Astrocyte (in vitro differentiated cells and primary cell): ENCODE measurements at regions not wholly inside any gene's neighbourhood (a gene's known extent, or its start where the extent isn't known, plus 50 kb on each side); places are given as distances from the start of the nearest gene placed in this dataset.
A peak's percentile ranks its signal among the peaks of the same experiment; 100 is the strongest.

Experiments used
- DNase-seq: peaks from one replicate; pipeline ENCODE4 v3.0.0-alpha.2; 2010; ENCODE audit warnings: low read depth
- FAIRE-seq: peaks from 2 replicates; lab custom pipeline; 2011; peaks lifted over from hg19 to GRCh38; lab: Jason Lieb, UNC
- H2AFZ ChIP-seq: 2 replicates; pipeline ENCODE4 v1.6.0; 2012; ENCODE audit warnings: low read depth, low read length, inconsistent platforms
- H3K27ac ChIP-seq: 2 replicates; pipeline ENCODE4 v1.5.1; 2011; ENCODE audit warnings: low read depth, low read length, inconsistent platforms
- H3K27me3 ChIP-seq: 2 replicates; pipeline ENCODE4 v1.6.0; 2011; ENCODE audit warnings: low read length, inconsistent platforms; ENCODE audit not compliant: insufficient read depth
- H3K36me3 ChIP-seq: 2 replicates; pipeline ENCODE4 v1.5.1; 2011; ENCODE audit warnings: low read length, inconsistent platforms; ENCODE audit not compliant: insufficient read depth
- H3K4me1 ChIP-seq: 2 replicates; pipeline ENCODE4 v1.5.1; 2011; ENCODE audit warnings: low read length, inconsistent platforms; ENCODE audit not compliant: insufficient read depth
- H3K4me2 ChIP-seq: 2 replicates; pipeline ENCODE4 v1.6.0; 2012; ENCODE audit warnings: low read length, inconsistent platforms
- H3K4me3 ChIP-seq: 2 replicates; pipeline ENCODE4 v1.5.1; 2011; ENCODE audit warnings: low read depth, mild to moderate bottlenecking, low read length, inconsistent platforms; ENCODE audit not compliant: insufficient read depth
- H3K79me2 ChIP-seq: 2 replicates; pipeline ENCODE4 v1.6.0; 2012; ENCODE audit warnings: mild to moderate bottlenecking, low read length, inconsistent platforms; ENCODE audit not compliant: insufficient read depth
- H3K9ac ChIP-seq: 2 replicates; pipeline ENCODE4 v1.6.0; 2012; ENCODE audit warnings: mild to moderate bottlenecking, low read length, inconsistent platforms
- H3K9me3 ChIP-seq: 2 replicates; pipeline ENCODE4 v1.5.1; 2012; ENCODE audit warnings: low read depth, mild to moderate bottlenecking, low read length, inconsistent platforms; ENCODE audit not compliant: insufficient read depth
- H4K20me1 ChIP-seq: 2 replicates; pipeline ENCODE4 v1.6.0; 2012; ENCODE audit warnings: low read length, inconsistent platforms; ENCODE audit not compliant: insufficient read depth
- H3K27ac Mint-ChIP-seq: one replicate; pipeline ENCODE4 v1.8.0; 2021; ENCODE audit warnings: mild to moderate bottlenecking, mixed read lengths; ENCODE audit not compliant: unreplicated experiment
- H3K27me3 Mint-ChIP-seq: one replicate; pipeline ENCODE4 v1.8.0; 2021; ENCODE audit warnings: low read depth, mixed read lengths; ENCODE audit not compliant: unreplicated experiment
- H3K36me3 Mint-ChIP-seq: one replicate; pipeline ENCODE4 v1.8.0; 2021; ENCODE audit warnings: low read depth, mixed read lengths; ENCODE audit not compliant: unreplicated experiment
- H3K4me1 Mint-ChIP-seq: one replicate; pipeline ENCODE4 v1.8.0; 2021; ENCODE audit warnings: low read depth, mixed read lengths; ENCODE audit not compliant: unreplicated experiment
- H3K4me3 Mint-ChIP-seq: one replicate; pipeline ENCODE4 v1.8.0; 2021; ENCODE audit warnings: mild to moderate bottlenecking, moderate library complexity, mixed read lengths; ENCODE audit not compliant: unreplicated experiment
- H3K9me3 Mint-ChIP-seq: one replicate; pipeline ENCODE4 v1.8.0; 2021; ENCODE audit warnings: mild to moderate bottlenecking, mixed read lengths; ENCODE audit not compliant: unreplicated experiment
- EZH2 ChIP-seq: IDR thresholded peaks from 2 replicates; pipeline ENCODE4 v1.6.1; 2012; ENCODE audit warnings: mild to moderate bottlenecking, low read length, inconsistent platforms; ENCODE audit not compliant: insufficient read depth
- TF ChIP-seq, protein P1 (sequence below): IDR thresholded peaks from 2 replicates; pipeline ENCODE4 v1.5.1; 2011; ENCODE audit warnings: low read depth, mild to moderate bottlenecking, inconsistent platforms, low read length, moderate library complexity; ENCODE audit not compliant: insufficient read depth

DNA sequence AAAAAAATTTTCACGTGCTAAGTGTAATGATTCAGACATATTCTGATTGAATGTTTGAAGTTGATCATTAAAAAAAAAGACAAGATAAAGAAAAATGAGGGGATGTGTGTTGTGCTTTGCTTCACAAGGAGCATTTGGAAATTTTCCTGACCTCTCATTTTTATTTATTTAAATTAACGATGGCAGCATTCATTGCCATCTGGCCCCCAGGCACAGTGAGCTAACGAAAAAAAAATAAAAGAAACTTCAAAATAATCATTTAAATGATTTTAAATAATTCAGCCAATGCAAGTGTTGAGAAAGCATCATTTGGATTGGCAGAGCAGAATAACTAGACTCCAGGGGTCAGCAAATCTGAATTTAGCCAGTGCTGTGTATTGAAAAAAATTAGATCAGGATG, 1037.2 kb downstream of the CDH11 start:
- no peaks in the 10 kb centered on the region for H3K27me3 Mint-ChIP-seq
- FAIRE-seq, result no peak
- H3K9ac ChIP-seq, result no peak overlapping the region
- TF ChIP-seq, protein P1, sequence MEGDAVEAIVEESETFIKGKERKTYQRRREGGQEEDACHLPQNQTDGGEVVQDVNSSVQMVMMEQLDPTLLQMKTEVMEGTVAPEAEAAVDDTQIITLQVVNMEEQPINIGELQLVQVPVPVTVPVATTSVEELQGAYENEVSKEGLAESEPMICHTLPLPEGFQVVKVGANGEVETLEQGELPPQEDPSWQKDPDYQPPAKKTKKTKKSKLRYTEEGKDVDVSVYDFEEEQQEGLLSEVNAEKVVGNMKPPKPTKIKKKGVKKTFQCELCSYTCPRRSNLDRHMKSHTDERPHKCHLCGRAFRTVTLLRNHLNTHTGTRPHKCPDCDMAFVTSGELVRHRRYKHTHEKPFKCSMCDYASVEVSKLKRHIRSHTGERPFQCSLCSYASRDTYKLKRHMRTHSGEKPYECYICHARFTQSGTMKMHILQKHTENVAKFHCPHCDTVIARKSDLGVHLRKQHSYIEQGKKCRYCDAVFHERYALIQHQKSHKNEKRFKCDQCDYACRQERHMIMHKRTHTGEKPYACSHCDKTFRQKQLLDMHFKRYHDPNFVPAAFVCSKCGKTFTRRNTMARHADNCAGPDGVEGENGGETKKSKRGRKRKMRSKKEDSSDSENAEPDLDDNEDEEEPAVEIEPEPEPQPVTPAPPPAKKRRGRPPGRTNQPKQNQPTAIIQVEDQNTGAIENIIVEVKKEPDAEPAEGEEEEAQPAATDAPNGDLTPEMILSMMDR, result no peak
- TF ChIP-seq EZH2, result no peak
- no peak overlapping the region for H3K4me3 Mint-ChIP-seq
- no peaks in the 10 kb centered on the region for H3K4me1 ChIP-seq
- no peak overlapping the region for H2AFZ ChIP-seq
- DNase-seq, result no peak
- H3K27me3 ChIP-seq, result no peaks in the 10 kb centered on the region
- no peaks in the 10 kb centered on the region for H3K36me3 Mint-ChIP-seq
- no peaks in the 10 kb centered on the region for H3K4me1 Mint-ChIP-seq
- no peak overlapping the region for H3K4me3 ChIP-seq
- no peaks in the 10 kb centered on the region for H3K79me2 ChIP-seq
- H3K9me3 Mint-ChIP-seq, result peaks cover 2% of the 10 kb centered on the region
- no peaks in the 10 kb centered on the region for H4K20me1 ChIP-seq
- H3K27ac Mint-ChIP-seq, result no peak overlapping the region
- no peaks in the 10 kb centered on the region for H3K36me3 ChIP-seq
- H3K9me3 ChIP-seq, result no peaks in the 10 kb centered on the region
- H3K27ac ChIP-seq, result no peak overlapping the region
- H3K4me2 ChIP-seq, result no peak overlapping the region

DNA sequence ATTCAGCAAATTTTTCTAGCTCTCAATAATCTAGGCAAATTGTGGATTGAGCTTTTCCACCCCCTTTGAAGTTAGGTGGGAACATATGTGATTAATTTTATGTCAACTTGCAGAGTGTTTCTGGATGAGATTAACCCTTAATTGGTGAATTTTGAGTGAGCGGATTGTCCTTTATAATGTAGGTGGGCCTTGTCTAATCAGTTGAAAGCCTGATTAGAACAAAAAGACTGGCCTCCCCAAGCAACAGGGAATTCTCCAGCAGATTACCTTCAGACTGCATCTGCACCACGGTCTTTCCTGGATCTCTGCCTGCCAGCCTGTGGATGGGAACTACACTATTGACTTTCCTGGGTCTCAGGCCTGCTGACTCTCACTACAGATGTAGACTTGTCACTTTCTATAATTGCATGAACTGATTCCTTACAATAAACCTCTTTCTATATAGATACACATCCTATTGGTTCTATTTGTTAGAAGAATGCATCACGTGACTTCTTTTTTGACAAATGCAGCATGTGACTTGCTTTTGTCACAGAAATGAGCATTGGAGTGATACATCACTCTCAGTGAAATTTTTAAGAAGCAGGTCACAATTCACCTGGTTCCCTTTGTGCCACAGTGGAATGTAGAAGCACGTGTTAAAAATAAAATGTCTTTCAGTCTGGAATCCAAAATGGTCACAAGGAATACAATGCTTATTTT, 1038.3 kb downstream of the CDH11 start:
- Mint-ChIP-seq H3K9me3 (peaks cover 2% of the 10 kb centered on the region), H3K36me3 (no peaks in the 10 kb centered on the region), H3K27me3 (no peaks in the 10 kb centered on the region), H3K4me1 (no peaks in the 10 kb centered on the region), H3K27ac (no peak overlapping the region), H3K4me3 (peak overlapping the region; percentile 6)
- Histone ChIP-seq H4K20me1 (no peaks in the 10 kb centered on the region), H3K4me3 (no peak overlapping the region), H2AFZ (no peak overlapping the region), H3K9me3 (no peaks in the 10 kb centered on the region), H3K4me1 (no peaks in the 10 kb centered on the region), H3K9ac (no peak overlapping the region), H3K4me2 (no peak overlapping the region), H3K27ac (no peak overlapping the region), H3K79me2 (no peaks in the 10 kb centered on the region), H3K27me3 (no peaks in the 10 kb centered on the region), H3K36me3 (no peaks in the 10 kb centered on the region)
- no peak for DNase-seq
- no peak for FAIRE-seq
- TF ChIP-seq, protein P1, result no peak
- TF ChIP-seq EZH2, result no peak

DNA sequence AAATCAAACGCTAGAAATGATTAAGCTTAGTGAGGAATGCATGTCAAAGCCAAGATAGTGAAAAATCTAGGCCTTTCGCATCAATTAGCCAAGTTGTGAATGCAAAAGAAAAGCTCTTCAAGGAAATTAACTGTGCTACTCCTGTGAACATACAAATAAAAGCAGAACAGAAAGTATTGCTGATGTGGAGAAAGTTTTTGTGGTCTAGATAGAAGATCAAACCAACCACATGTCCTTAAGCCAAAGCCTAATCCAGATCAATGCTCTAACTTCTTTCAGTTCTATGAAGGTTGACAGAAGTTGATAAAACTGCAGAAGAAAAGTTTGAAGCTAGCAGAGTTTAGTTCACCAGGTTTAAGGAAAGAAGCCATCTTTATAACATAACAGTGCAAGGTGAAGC, 1044.6 kb downstream of the CDH11 start:
- Histone ChIP-seq H3K9me3 (no peaks in the 10 kb centered on the region), H3K4me1 (no peaks in the 10 kb centered on the region), H3K4me3 (no peak overlapping the region), H4K20me1 (no peaks in the 10 kb centered on the region), H3K27ac (no peak overlapping the region), H3K79me2 (no peaks in the 10 kb centered on the region), H3K4me2 (no peak overlapping the region), H3K9ac (no peak overlapping the region), H3K36me3 (no peaks in the 10 kb centered on the region), H2AFZ (no peak overlapping the region), H3K27me3 (no peaks in the 10 kb centered on the region)
- Mint-ChIP-seq H3K36me3 (no peaks in the 10 kb centered on the region), H3K9me3 (no peaks in the 10 kb centered on the region), H3K4me1 (no peaks in the 10 kb centered on the region), H3K4me3 (no peak overlapping the region), H3K27ac (no peak overlapping the region), H3K27me3 (no peaks in the 10 kb centered on the region)
- DNase-seq (no peak), FAIRE-seq (no peak)
- TF ChIP-seq, protein P1, result no peak
- TF ChIP-seq EZH2, result no peak
